DND-41 (cell line): ENCODE measurements at regions not wholly inside any gene's neighbourhood (a gene's known extent, or its start where the extent isn't known, plus 50 kb on each side); places are given as distances from the start of the nearest gene placed in this dataset.

Source experiments
- ATAC-seq: fragments of 200-7000 bp; cut with Tn5 transposase; 3 replicates; pipeline ENCODE4 v1.9.1; 2021; ENCODE audit warnings: low read depth; ENCODE audit not compliant: insufficient read depth
- DNase-seq: peaks from one replicate; pipeline ENCODE4 v3.0.0-alpha.2; 2020
- H2AFZ ChIP-seq: 2 replicates; pipeline ENCODE4 v1.6.0; 2012; ENCODE audit warnings: low read depth, low read length
- H3K27ac ChIP-seq: 2 replicates; pipeline ENCODE4 v1.5.1; 2012; ENCODE audit warnings: low read length, inconsistent platforms
- H3K27me3 ChIP-seq: fragments of 200-600 bp; sonication (generic); 2 replicates; pipeline ENCODE4 v1.6.0; 2012; ENCODE audit warnings: low read length, mild to moderate bottlenecking, inconsistent platforms; ENCODE audit not compliant: insufficient read depth, poor library complexity
- H3K36me3 ChIP-seq: 2 replicates; pipeline ENCODE4 v1.5.1; 2012; ENCODE audit warnings: low read length, inconsistent platforms; ENCODE audit not compliant: insufficient read depth
- H3K4me1 ChIP-seq: 2 replicates; pipeline ENCODE4 v1.5.1; 2012; ENCODE audit warnings: mild to moderate bottlenecking, low read length; ENCODE audit not compliant: insufficient read depth
- H3K4me2 ChIP-seq: 2 replicates; pipeline ENCODE4 v1.6.0; 2012; ENCODE audit warnings: mild to moderate bottlenecking, moderate library complexity, low read length, inconsistent platforms; ENCODE audit not compliant: insufficient read depth
- H3K4me3 ChIP-seq, 2 experiments: fragments of 200-600 bp in 1 of 2; shearing (Covaris generic) in 1 of 2; 2 replicates each; pipeline ENCODE4 v1.5.1; 2012 to 2016; ENCODE audit warnings: inconsistent platforms in 2 of 2, low read length in 2 of 2, mild to moderate bottlenecking in 2 of 2, low read depth in 1 of 2, moderate library complexity in 1 of 2
- H3K79me2 ChIP-seq: 2 replicates; pipeline ENCODE4 v1.6.0; 2012; ENCODE audit warnings: low read length, inconsistent platforms; ENCODE audit not compliant: insufficient read depth
- H3K9ac ChIP-seq: 2 replicates; pipeline ENCODE4 v1.6.0; 2012; ENCODE audit warnings: low read depth, mild to moderate bottlenecking, inconsistent platforms, low read length, moderate library complexity
- H3K9me3 ChIP-seq: 2 replicates; pipeline ENCODE4 v1.5.1; 2012; ENCODE audit warnings: low read length, moderate library complexity, mild to moderate bottlenecking, inconsistent platforms; ENCODE audit not compliant: insufficient read depth, severe bottlenecking
- H4K20me1 ChIP-seq: 2 replicates; pipeline ENCODE4 v1.6.0; 2012; ENCODE audit warnings: low read length; ENCODE audit not compliant: insufficient read depth
- CTCF ChIP-seq: IDR thresholded peaks from 2 replicates; pipeline ENCODE4 v1.5.1; 2012; ENCODE audit warnings: borderline replicate concordance, low read length, moderate library complexity, mild to moderate bottlenecking; ENCODE audit not compliant: poor library complexity, severe bottlenecking; ENCODE audit errors: extremely low read depth
- EZH2 ChIP-seq: IDR thresholded peaks from 3 replicates; pipeline ENCODE4 v1.6.1; 2012; ENCODE audit warnings: borderline replicate concordance, low read depth, mild to moderate bottlenecking, moderate library complexity, low read length, inconsistent platforms; ENCODE audit not compliant: severe bottlenecking

GRCh38 chr16:8293413-8293812, 296.9 kb downstream of the TMEM114 start:
- Histone ChIP-seq H3K9me3 (no peaks in the 10 kb centered on the region), H3K27ac (no peak overlapping the region), H2AFZ (no peak overlapping the region), H3K36me3 (no peaks in the 10 kb centered on the region), H3K4me3 (no peak overlapping the region), H3K9ac (no peak overlapping the region), H3K4me2 (no peak overlapping the region), H3K4me1 (no peaks in the 10 kb centered on the region), H3K27me3 (no peaks in the 10 kb centered on the region), H4K20me1 (no peaks in the 10 kb centered on the region), H3K79me2 (no peaks in the 10 kb centered on the region)
- ATAC-seq: no peak
- TF ChIP-seq CTCF (no peak), EZH2 (no peak)
- no peak for DNase-seq

- H3K27me3 ChIP-seq: no peaks in the 10 kb centered on the region
- ATAC-seq (no peak), DNase-seq (no peak)
- H3K9ac ChIP-seq: no peak overlapping the region
- no peak overlapping the region for H3K4me3 ChIP-seq
- H3K79me2 ChIP-seq: no peaks in the 10 kb centered on the region
- TF ChIP-seq CTCF: no peak
- TF ChIP-seq EZH2: no peak
- H3K36me3 ChIP-seq: no peaks in the 10 kb centered on the region
- no peak overlapping the region for H2AFZ ChIP-seq
- H3K4me2 ChIP-seq: no peak overlapping the region
- H4K20me1 ChIP-seq: no peaks in the 10 kb centered on the region
- H3K4me1 ChIP-seq: no peaks in the 10 kb centered on the region
- H3K27ac ChIP-seq: no peak overlapping the region
- no peaks in the 10 kb centered on the region for H3K9me3 ChIP-seq
Measured at GRCh38 chr16:8292271-8292670, 298.0 kb downstream of the TMEM114 start.

DNA sequence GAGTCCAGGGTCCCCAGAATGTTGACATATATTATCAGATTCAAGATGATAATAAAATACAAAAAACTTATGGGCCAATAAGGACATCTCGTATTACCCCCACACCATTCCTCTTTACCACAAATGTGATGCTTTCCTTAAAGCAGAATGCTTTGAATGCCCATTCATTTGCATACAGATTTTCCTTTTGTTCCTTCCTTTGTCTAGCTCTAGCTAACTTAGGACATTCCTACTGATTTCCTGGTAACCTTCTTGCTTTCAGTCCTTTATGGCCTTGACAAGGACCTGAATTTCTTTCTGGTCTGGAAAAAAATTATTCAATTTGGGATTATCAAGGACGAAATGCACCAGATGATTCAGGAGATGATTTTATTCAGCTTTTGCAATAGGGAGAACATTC, 304.0 kb downstream of the TMEM114 start:
- no peak for ATAC-seq
- H3K79me2 ChIP-seq: no peaks in the 10 kb centered on the region
- no peak overlapping the region for H2AFZ ChIP-seq
- no peak overlapping the region for H3K4me2 ChIP-seq
- no peaks in the 10 kb centered on the region for H3K4me1 ChIP-seq
- no peaks in the 10 kb centered on the region for H3K9me3 ChIP-seq
- H3K36me3 ChIP-seq: no peaks in the 10 kb centered on the region
- no peak overlapping the region for H3K9ac ChIP-seq
- TF ChIP-seq EZH2 (no peak), CTCF (no peak)
- no peak overlapping the region for H3K4me3 ChIP-seq
- DNase-seq: no peak
- no peaks in the 10 kb centered on the region for H3K27me3 ChIP-seq
- no peak overlapping the region for H3K27ac ChIP-seq
- no peaks in the 10 kb centered on the region for H4K20me1 ChIP-seq

DNA sequence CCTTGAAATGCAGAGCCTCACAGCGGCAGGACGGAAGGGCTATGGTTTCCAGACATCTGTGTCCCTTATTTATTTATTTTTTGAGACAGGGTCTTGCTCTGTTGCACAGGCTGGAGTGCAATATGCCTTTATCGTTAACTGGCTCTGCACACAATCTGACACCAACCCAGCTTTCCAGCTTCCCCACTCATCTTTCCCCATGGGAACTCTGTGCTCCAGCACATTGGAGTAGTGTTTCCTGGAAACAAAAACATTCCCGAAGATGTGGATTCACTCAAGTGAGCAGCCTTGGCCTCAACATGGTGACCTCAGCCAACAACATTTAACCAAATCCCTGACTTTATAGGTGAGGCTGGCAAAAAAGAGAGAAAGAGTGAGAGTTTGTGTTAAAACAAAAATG, 307.1 kb downstream of the TMEM114 start:
- Histone ChIP-seq H3K4me1 (no peaks in the 10 kb centered on the region), H3K4me3 (no peak overlapping the region), H4K20me1 (no peaks in the 10 kb centered on the region), H3K9ac (no peak overlapping the region), H3K27ac (no peak overlapping the region), H3K79me2 (no peaks in the 10 kb centered on the region), H3K4me2 (no peak overlapping the region), H3K36me3 (no peaks in the 10 kb centered on the region), H3K9me3 (no peaks in the 10 kb centered on the region), H2AFZ (no peak overlapping the region), H3K27me3 (peaks cover 3% of the 10 kb centered on the region)
- no peak for ATAC-seq
- no peak for TF ChIP-seq CTCF
- TF ChIP-seq EZH2: no peak
- no peak for DNase-seq
